Keratinocyte (primary cell): ENCODE measurements at regions not wholly inside any gene's neighbourhood (a gene's known extent, or its start where the extent isn't known, plus 50 kb on each side); places are given as distances from the start of the nearest gene placed in this dataset.

Experiments used
- DNase-seq: peaks from one replicate; pipeline ENCODE4 v3.0.0-alpha.2; 2011; ENCODE audit warnings: low read depth, missing footprints, low spot score
- FAIRE-seq: peaks from 2 replicates; lab custom pipeline; 2011; peaks lifted over from hg19 to GRCh38; lab: Jason Lieb, UNC
- H2AFZ ChIP-seq: 2 replicates; pipeline ENCODE4 v1.6.0; 2012; ENCODE audit warnings: low read length, control low read depth, inconsistent platforms; ENCODE audit not compliant: control insufficient read depth
- H3K27ac ChIP-seq: 2 replicates; pipeline ENCODE4 v1.5.1; 2011; ENCODE audit warnings: low read length; ENCODE audit not compliant: control insufficient read depth, insufficient read depth
- H3K27me3 ChIP-seq: 3 replicates; pipeline ENCODE4 v1.6.0; 2011; ENCODE audit warnings: low read length; ENCODE audit not compliant: control insufficient read depth, insufficient read depth; ENCODE audit errors: extremely low read depth
- H3K36me3 ChIP-seq, 2 experiments: 2 replicates in 1 of 2; 3 replicates in 1 of 2; pipeline ENCODE4 v1.5.1; 2011; ENCODE audit warnings: low read length in 2 of 2, mild to moderate bottlenecking in 1 of 2; ENCODE audit not compliant: control insufficient read depth in 2 of 2, insufficient read depth in 2 of 2; ENCODE audit errors: extremely low read depth in 1 of 2
- H3K4me1 ChIP-seq: 3 replicates; pipeline ENCODE4 v1.5.1; 2011; ENCODE audit warnings: low read length; ENCODE audit not compliant: control insufficient read depth, insufficient read depth; ENCODE audit errors: extremely low read depth
- H3K4me2 ChIP-seq: 3 replicates; pipeline ENCODE4 v1.6.0; 2011; ENCODE audit warnings: low read depth, low read length; ENCODE audit not compliant: control insufficient read depth, insufficient read depth; ENCODE audit errors: extremely low read depth
- H3K4me3 ChIP-seq, 3 experiments: fragments of 200-600 bp in 1 of 3; sonication (generic) in 1 of 3; 2 replicates in 2 of 3; 3 replicates in 1 of 3; pipeline ENCODE4 v1.5.1; 2011 to 2016; ENCODE audit warnings: low read length in 3 of 3, mild to moderate bottlenecking in 3 of 3, control low read depth in 2 of 3, inconsistent platforms in 1 of 3, low read depth in 1 of 3, mixed read lengths in 1 of 3, mixed run types in 1 of 3, moderate library complexity in 1 of 3; ENCODE audit not compliant: control insufficient read depth in 2 of 3, insufficient read depth in 2 of 3; ENCODE audit errors: extremely low read depth in 1 of 3
- H3K79me2 ChIP-seq: 2 replicates; pipeline ENCODE4 v1.6.0; 2012; ENCODE audit warnings: low read length; ENCODE audit not compliant: control insufficient read depth, insufficient read depth
- H3K9ac ChIP-seq: 3 replicates; pipeline ENCODE4 v1.6.0; 2011; ENCODE audit warnings: low read length; ENCODE audit not compliant: control insufficient read depth, insufficient read depth; ENCODE audit errors: extremely low read depth
- H3K9me1 ChIP-seq: 3 replicates; pipeline ENCODE4 v1.6.0; 2011; ENCODE audit warnings: low read length; ENCODE audit not compliant: control insufficient read depth, insufficient read depth; ENCODE audit errors: extremely low read depth
- H3K9me3 ChIP-seq: 2 replicates; pipeline ENCODE4 v1.5.1; 2012; ENCODE audit warnings: low read depth, low read length; ENCODE audit not compliant: control insufficient read depth
- H4K20me1 ChIP-seq: 3 replicates; pipeline ENCODE4 v1.6.0; 2011; ENCODE audit warnings: low read length; ENCODE audit not compliant: control insufficient read depth, insufficient read depth; ENCODE audit errors: extremely low read depth
- CTCF ChIP-seq, 3 experiments: IDR thresholded peaks in 1 of 3; conservative IDR thresholded peaks in 1 of 3; optimal IDR thresholded peaks in 1 of 3; 2 replicates in 2 of 3; 3 replicates in 1 of 3; pipeline versions ENCODE3 to v1.5.1; 2011; ENCODE audit warnings: low read length in 3 of 3, mild to moderate bottlenecking in 3 of 3, moderate library complexity in 2 of 3, control low read depth in 1 of 3, inconsistent platforms in 1 of 3; ENCODE audit not compliant: insufficient read depth in 2 of 3; ENCODE audit errors: extremely low read depth in 1 of 3
- EZH2 ChIP-seq: IDR thresholded peaks from one replicate; pipeline ENCODE4 v1.6.1; 2012; ENCODE audit warnings: inconsistent platforms, mild to moderate bottlenecking, low read length, moderate library complexity
- dilution Hi-C: fragments of 300-500 bp; cut with MboI; formaldehyde crosslinking; loops from one replicate; pipeline ENCODE4 v1.7.0; 2020; ENCODE audit warnings: low sequenced_read_pairs; ENCODE audit not compliant: extremely low pct_ligation_motif_present

- Histone ChIP-seq H3K4me2 (no peak overlapping the region), H3K4me1 (no peaks in the 10 kb centered on the region), H3K27ac (no peak overlapping the region), H4K20me1 (no peaks in the 10 kb centered on the region), H2AFZ (no peak overlapping the region), H3K9me3 (no peaks in the 10 kb centered on the region), H3K9me1 (no peaks in the 10 kb centered on the region), H3K36me3 (no peaks in the 10 kb centered on the region), H3K27me3 (no peaks in the 10 kb centered on the region), H3K4me3 (no peak overlapping the region), H3K9ac (no peak overlapping the region), H3K79me2 (no peaks in the 10 kb centered on the region)
- TF ChIP-seq CTCF (optimal IDR thresholded peaks at IDR 0.05 in 1 of 3, IDR thresholded peaks at IDR 0.05 in 1 of 3, conservative IDR thresholded peaks at IDR 0.05 in 1 of 3; ENCODE audit: extremely low read depth in 1 of 3, insufficient read depth in 2 of 3, low read length in 3 of 3) (no peak), EZH2 (no peak)
- FAIRE-seq, result no peak
- no peak for DNase-seq
- dilution Hi-C loops, result no loop called here
Observed at GRCh38 chr3:64859625-64860535, 172.1 kb upstream of the ADAMTS9 start.

DNA sequence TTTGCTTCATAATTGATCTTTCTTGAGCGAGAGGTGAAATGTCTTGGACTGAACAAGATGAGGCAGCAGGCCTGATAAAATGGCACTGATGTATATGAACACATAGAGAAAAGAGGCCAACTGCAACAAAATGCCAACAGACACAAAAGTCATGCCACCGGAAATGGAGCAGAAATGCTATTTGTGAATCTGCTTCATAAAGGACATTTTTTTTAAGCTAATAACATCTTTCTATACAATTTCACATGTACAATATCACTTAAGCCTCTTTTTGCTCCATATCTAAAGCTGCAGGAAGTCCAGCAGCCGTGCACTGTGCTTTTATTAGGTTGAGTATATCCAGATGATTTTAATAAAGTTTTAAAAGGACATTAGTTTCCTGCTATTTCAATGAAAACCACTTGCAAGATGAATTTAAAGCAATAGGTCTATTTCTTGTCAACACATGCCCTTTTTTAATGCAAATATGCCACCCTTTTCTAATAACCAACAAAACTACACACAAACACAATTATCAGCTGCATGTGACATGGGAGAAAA lies 169.2 kb upstream of the ADAMTS9 start:
- TF ChIP-seq CTCF (optimal IDR thresholded peaks at IDR 0.05 in 1 of 3, IDR thresholded peaks at IDR 0.05 in 1 of 3, conservative IDR thresholded peaks at IDR 0.05 in 1 of 3; ENCODE audit: extremely low read depth in 1 of 3, insufficient read depth in 2 of 3, low read length in 3 of 3) (no peak), EZH2 (no peak)
- Histone ChIP-seq H4K20me1 (no peaks in the 10 kb centered on the region), H3K4me1 (no peaks in the 10 kb centered on the region), H3K36me3 (no peaks in the 10 kb centered on the region), H3K9me1 (no peaks in the 10 kb centered on the region), H3K9me3 (no peaks in the 10 kb centered on the region), H2AFZ (no peak overlapping the region), H3K9ac (no peak overlapping the region), H3K4me2 (no peak overlapping the region), H3K79me2 (no peaks in the 10 kb centered on the region), H3K27ac (no peak overlapping the region), H3K4me3 (no peak overlapping the region), H3K27me3 (no peaks in the 10 kb centered on the region)
- dilution Hi-C loops, result no loop called here
- DNase-seq, result no peak
- no peak for FAIRE-seq
